Activated CD8-positive, alpha-beta memory T cell treated with anti-CD3 and anti-CD28 coated beads, Interleukin-2, amount 50 U/mL, for 48 hours (primary cell): ENCODE measurements at regions not wholly inside any gene's neighbourhood (a gene's known extent, or its start where the extent isn't known, plus 50 kb on each side); places are given as distances from the start of the nearest gene placed in this dataset.
"Not testable (repeated sequence)": the region's sequence is repeated elsewhere in the genome, so short reads cannot be mapped to it uniquely, and the experiment has no call there.

Source experiments
- DNase-seq: peaks from one replicate; pipeline ENCODE4 v3.0.0-alpha.2; 2020

- DNase-seq: not testable (repeated sequence)
Measured at GRCh38 chr7:149995369-149996026, 121.7 kb downstream of the ATP6V0E2 start.

- DNase-seq: peak; percentile 54
Measured at GRCh38 chr7:150000780-150001599, 127.2 kb downstream of the ATP6V0E2 start.

GRCh38 chr7:150003304-150003810 lies 129.6 kb downstream of the ATP6V0E2 start:
- DNase-seq: no peak

DNA sequence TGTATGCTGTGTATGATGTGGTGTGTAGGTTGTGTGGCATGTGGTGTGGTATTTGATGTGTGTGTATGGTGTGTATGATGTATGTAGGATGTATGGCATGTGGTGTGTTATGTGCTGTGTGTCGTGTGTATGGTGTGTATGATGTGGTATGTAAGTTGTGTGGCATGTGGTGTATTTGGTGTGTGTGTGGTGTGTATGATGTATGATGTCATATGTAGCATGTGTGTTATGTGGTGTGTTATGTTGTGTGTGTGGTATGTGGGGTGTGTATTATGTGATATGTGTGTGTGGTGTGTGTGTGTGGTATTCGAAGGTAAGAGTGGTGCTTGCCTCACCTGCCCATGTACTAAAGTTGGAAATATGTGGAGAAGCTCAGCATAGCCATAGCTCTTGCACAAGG lies 130.2 kb downstream of the ATP6V0E2 start:
- DNase-seq: not testable (repeated sequence)

GRCh38 chr7:150004843-150005242 lies 131.1 kb downstream of the ATP6V0E2 start:
- not testable (repeated sequence) for DNase-seq

- not testable (repeated sequence) for DNase-seq
Measured at GRCh38 chr7:150009620-150010303, 136.0 kb downstream of the ATP6V0E2 start.

DNA sequence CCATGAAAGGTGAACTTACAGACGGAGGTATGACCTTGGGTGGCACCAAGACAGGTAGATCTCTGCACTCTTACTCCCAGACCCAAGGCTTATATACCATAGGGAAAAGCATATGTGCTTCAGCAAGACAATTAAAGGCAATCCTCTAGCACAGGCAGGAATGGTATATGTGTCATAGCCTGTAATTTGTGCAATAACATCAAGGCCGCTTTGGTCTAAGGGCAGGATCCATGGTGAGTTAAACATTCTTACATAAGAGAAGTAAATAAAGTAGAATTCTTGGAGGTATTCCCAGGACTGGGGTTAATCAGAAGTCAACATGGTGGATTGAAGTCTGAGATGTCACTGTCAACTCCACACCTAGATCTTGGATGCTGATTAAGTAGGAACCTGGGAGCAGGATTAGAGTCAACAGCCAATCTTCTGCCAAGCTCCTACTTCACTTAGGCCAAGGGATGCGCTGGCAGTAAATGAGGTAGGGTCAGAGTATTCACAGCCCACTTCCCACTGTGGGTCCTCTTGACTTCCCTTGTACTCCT lies 143.0 kb downstream of the ATP6V0E2 start:
- not testable (repeated sequence) for DNase-seq

GRCh38 chr7:150020210-150020609 lies 146.4 kb downstream of the ATP6V0E2 start:
- DNase-seq: not testable (repeated sequence)

- DNase-seq: not testable (repeated sequence)
Measured at GRCh38 chr7:150024550-150025490, 151.1 kb downstream of the ATP6V0E2 start.

- DNase-seq: not testable (repeated sequence)
Measured at GRCh38 chr7:150025802-150026201, 152.0 kb downstream of the ATP6V0E2 start.

- DNase-seq: not testable (repeated sequence)
Measured at GRCh38 chr7:150028344-150029012, 154.7 kb downstream of the ATP6V0E2 start.

DNA sequence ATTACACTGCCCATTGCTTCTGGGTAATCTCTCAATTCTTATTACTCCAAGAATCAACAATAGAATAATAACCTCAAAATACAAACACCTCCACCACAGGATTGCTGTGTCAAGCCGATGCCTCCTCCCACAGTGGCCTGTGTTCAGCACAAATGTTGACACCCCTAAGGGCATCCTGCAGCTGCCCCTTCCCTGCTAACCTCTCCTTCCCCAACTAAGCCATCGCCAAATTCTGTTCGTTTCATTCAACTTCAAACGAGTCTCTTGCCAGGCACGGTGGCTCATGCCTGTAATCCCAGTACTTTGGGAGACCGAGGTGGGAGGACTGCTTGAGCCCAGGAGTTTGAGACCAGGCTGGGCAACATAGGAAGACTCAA lies 155.2 kb downstream of the ATP6V0E2 start:
- not testable (repeated sequence) for DNase-seq

DNA sequence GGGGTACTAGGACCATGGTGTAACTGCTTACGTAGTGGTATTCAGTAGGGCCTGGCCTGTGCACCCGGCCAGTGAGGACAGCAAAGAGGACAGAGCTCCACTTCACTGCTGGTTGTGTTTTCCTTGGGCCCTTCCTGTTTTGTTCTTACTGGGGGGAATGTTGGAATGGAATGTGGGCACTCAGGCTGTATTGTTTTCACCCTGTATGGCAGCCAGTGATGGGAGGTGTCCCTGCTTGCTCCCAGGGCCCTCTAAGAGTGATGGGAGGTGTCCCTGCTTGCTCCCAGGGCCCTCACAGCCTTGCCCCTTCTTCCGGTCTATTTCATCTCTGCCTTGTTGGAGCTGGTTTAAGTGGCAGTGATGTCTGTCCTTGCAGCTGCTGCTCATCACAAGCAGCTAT lies 158.0 kb downstream of the ATP6V0E2 start:
- DNase-seq: not testable (repeated sequence)

GRCh38 chr7:150033711-150034110 lies 159.9 kb downstream of the ATP6V0E2 start:
- not testable (repeated sequence) for DNase-seq

DNA sequence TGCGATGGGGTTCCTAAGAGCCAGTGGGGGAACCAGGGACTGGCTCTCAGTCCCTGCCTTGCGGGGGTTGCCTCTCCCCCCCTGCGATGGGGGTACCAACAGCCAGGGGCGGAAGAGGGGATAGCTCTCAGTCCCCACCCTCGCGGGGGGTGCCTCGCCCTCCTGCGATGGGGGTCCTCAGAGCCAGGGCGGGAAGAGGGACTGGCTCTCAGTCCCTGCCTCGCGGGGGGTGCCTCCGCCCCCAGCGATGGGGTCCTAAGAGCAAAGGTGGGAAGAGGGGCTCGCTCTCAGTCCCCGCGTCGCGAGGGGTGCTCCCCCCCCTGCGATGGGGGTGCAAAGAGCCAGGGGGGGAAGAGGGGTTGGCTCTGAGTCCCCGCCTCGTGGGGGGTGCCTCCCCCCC lies 162.0 kb downstream of the ATP6V0E2 start:
- not testable (repeated sequence) for DNase-seq

DNA sequence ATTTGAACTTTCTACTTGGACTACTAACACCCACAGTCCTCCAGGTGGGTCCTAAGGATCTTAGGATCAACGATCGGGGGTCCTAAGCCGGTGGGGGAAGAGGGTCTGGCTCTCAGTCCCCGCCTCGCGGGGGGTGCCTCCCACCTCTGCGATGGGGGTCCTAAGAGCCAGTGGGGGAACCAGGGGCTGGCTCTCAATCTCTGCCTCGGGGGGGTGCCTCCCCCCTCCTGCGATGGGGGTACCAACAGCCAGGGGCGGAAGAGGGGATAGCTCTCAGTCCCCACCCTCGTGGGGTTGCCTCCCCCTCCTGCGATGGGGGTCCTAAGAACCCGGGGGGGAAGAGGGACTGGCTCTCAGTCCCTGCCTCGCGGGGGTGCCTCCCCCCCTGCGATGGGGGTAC lies 165.3 kb downstream of the ATP6V0E2 start:
- not testable (repeated sequence) for DNase-seq

DNA sequence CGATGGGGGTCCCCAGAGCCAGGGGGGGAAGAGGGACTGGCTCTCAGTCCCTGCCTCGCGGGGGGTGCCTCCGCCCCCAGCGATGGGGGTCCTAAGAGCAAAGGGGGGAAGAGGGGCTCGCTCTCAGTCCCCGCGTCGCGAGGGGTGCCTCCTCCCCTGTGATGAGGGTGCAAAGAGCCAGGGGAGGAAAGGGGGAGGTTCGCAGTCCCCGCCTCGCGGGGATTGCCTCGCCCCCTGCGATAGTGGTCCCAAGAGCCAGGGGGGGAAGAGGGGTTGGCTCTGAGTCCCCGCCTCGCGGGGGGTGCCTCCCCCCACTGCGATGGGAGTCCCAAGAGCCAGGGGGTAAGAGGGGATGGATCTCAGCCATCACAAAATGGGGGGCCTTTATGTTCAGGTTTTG lies 168.5 kb downstream of the ATP6V0E2 start:
- DNase-seq: not testable (repeated sequence)

DNA sequence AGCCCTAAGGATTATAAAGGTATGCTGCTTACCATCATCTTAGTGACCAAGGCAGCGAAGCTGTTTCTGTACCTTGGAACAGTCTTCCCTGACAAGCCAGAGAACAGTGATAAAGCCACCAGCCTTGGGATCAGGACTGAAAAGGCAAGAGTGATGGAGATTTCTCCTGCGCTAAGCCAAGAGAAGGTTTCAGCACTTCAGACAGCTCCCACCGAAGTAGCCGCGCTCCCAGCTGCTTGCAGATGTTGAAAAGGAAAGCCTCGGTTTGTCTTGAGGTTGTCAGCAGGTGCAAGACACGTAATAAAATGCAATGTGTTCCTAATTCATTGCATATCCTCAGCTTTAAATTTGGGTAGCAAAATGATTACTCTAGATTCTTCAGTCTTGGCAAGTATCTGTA lies 171.0 kb downstream of the ATP6V0E2 start:
- peak; percentile 57 for DNase-seq

- DNase-seq: not testable (repeated sequence)
Measured at GRCh38 chr7:150045596-150045995, 171.8 kb downstream of the ATP6V0E2 start.

DNA sequence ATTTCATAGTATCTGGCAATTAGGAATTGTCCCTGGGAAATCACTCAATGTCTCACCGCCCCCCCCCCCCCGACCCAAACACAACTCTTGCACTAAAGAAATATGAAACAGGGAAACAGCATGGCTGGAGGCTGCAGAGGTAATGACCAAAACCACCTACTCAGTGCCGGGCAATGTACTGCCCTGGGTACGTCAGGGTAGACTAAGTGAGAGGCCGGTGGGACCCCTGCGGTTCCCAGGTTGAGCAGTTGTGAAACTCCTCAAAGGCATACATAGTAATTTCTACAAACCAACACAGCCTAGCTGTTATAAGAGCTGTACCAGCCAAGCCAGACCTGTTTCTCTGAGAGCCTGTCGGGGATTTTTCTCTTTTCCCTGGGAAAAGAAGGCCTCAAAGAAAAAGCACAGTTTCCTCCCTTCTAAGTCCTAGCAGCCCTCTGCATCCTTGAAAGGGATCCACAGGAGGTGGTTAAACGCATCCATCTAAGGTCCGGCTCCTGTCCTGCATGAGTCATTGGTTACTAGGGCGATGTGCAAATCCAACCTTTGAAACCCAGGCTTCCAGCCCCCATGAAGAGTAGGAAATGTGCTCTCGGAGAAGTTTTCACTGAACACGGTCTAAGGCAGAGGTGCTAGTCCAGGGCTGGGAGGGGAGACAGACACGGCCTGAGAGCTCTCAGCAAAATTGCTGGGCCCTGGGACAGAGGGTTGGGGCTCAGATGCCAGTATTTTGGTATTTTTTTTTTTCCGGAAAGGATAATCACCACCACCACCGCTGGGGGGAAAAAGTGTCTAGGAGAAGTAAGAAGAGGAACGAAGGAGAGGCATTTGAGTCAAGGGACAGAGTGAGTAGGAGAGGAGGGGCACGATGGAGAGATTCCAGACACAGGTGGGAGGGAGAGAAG lies 172.8 kb downstream of the ATP6V0E2 start:
- not testable (repeated sequence) for DNase-seq
